GDM1 (cell line): ENCODE measurements at regions not wholly inside any gene's neighbourhood (a gene's known extent, or its start where the extent isn't known, plus 50 kb on each side); places are given as distances from the start of the nearest gene placed in this dataset.
"Not testable (repeated sequence)": the region's sequence is repeated elsewhere in the genome, so short reads cannot be mapped to it uniquely, and the experiment has no call there.

ENCODE experiments used
- DNase-seq: peaks from one replicate; lab custom pipeline; 2025; lab: John Stamatoyannopoulos, UW

DNA sequence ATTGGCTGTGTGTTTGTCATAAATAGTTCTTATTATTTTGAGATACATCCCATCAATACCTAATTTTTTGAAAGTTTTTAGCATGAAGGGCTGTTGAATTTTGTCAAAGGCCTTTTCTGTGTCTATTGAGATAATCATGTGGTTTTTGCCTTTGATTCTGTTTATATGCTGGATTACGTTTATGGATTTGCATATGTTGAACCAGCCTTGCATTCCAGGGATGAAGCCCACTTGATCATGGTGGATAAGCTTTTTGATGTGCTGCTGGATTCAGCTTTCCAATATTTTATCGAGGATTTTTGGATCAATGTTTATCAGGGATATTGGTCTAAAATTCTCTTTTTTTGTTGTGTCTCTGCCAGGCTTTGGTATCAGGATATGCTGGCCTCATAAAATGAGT, 82.4 kb upstream of the B3GAT1 start:
- not testable (repeated sequence) for DNase-seq

DNA sequence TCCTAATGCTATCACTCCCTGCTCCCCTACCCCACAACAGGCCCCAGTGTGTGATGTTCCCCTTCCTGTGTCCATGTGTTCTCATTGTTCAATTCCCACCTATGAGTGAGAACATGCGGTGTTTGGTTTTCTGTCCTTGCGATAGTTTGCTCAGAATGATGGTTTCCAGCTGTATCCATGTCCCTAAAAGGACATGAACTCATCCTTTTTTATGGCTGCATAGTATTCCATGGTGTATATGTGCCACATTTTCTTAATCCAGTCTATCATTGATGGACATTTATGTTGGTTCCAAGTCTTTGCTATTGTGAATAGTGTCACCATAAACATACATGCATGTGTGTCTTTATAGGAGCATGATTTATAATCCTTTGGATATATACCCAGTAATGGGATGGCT, 80.4 kb upstream of the B3GAT1 start:
- DNase-seq = not testable (repeated sequence)

DNA sequence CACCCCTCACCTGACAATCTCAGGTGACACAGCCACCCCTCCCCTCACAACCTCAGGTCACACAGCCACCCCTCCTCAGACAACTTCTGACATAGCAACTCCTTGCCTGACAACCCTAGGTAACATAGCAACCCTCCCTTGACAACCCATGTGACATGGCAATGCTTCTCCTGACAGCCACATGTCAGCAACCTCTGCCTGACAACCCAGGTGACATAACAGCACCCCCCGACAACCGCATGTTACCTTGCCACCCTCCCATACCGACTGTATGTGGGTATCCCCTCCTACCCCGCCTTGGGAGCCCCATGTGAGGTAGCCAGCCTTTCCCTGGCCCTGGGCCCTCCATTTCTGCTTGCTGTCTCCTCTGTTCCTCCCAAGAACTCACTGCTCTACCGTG, 77.7 kb upstream of the B3GAT1 start:
- DNase-seq = no peak

DNA sequence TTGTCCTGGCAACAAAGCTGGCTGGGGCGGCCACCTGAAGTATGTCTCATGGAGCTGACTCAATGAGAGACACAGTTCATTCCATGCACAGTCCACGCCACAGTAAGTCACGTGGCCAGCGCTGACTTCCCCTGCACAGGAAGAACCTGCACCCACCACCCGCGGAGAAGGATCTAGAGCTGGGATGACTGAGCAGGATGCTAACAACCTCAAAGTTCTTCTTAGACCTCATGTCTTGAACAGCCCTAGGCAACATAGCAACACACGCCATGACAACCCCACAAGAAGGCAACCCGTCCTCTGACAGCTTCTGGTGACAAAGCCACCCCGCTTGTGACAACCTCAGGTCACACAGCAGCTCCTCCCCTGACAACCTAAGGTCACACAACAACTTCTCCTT, 76.9 kb upstream of the B3GAT1 start:
- DNase-seq = no peak

DNA sequence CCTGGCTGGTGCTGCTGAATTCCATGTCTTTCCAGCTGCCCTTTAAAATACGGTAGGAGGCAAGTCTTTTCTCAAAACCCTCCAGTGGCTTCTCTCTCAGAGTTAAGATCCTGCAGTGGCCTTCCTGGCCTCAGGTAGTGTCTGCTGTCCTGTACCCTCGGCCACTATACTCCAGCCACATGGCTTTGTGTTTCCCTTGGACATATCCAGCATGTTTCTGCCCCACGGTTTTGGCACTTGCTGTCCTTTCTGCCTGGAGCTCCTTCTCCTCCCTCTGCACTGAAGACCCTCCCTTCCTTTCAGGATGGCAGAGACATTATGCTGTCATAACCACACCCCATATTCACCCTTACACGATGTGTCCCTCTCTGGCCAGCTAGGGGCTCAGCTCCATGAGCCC, 76.5 kb upstream of the B3GAT1 start:
- no peak for DNase-seq

DNA sequence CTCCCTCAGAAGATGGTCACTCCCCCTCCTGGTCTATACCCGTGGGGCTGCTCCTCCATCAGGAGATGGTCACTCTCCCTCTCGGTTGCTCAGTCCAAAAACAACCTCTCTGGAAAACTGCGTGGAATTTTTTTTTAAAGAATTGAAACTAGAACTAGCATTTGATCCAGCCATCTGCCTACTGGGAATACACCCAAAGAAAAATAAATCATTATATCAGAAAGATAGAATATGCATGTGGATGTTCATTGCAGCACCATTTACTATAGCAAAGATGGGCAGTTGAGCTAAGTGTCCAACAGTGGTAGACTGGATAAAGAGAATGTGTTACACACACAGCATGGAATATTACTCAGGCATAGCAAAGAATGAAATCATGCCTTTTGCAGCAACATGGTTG, 75.7 kb upstream of the B3GAT1 start:
- no peak for DNase-seq

DNA sequence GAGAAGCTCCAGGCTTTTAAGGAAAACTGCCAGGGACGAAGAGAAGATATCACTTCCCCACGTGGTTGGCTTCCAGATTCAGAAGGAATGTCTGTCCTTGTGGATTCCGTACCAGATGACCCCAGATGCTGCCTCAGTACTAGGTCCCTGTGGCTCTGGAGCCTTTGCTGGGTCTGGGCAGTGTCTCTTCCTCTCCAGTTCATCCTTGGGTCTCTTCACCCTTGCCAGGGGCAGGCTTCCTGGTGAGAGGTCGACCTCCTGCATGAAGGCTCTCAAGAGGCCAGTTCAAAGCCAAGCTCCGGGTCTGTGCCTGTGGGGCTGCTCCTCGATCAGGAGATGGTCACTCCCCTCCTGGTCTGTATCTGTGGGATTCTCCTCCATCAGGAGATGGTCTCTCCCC, 74.7 kb upstream of the B3GAT1 start:
- no peak for DNase-seq

DNA sequence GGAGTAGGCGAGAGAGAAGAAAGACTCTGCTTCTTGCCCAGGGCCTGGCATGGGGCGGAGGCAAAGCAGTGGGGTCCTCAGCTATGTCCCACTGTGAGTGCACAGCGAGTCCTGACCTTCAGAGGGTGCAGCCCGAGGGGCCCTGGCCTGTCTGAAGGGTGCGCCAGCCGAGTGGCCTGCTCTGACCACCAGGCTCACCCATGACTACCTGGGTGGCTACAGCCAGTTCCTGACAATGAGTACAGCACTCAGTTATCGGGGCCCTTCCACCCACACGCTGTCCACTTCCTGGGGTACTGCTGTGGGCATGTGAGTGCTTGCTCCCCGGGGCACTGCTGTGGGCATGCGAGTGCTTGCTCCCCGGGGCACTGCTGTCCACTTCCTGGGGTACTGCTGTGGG, 74.1 kb upstream of the B3GAT1 start:
- no peak for DNase-seq

DNA sequence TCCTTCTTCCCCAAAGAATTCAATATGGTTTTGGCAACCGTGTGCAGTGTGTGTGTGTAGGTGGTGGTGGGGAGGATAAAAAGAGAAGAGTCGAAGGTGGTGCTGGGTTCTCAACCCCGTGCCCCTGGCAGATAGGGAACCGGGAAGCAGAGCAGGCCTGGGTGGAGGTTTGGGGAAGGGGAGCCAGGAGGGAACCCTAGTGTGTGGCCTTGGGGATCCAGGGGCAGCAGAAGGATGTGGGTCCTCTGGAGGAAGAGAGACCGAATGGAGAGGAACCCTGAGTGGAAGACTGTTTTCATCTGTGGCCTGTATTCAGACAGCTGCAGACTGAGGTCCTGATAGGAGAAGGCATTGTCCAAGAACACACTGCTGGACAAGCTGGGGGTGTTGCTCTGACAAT, 73.3 kb upstream of the B3GAT1 start:
- DNase-seq = no peak

DNA sequence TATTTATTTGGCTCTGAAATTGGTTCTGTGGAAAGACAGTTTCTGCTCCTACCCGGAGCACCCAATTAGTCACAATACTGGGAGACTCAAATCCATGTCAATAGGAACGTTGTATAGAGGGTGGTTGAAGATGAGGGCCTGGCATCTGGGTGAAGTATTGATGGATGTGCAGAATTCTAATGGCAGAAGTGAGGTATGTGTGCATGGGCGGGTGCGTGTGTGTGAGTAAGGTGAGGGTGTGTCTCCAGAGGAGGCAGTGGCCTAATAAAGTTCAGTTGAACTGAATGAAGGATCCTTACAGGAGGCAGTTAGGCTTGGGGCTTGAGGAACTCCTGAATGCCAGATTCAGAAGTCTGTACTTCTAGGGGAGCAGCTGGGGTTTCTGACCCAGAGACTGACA, 71.8 kb upstream of the B3GAT1 start:
- no peak for DNase-seq

DNA sequence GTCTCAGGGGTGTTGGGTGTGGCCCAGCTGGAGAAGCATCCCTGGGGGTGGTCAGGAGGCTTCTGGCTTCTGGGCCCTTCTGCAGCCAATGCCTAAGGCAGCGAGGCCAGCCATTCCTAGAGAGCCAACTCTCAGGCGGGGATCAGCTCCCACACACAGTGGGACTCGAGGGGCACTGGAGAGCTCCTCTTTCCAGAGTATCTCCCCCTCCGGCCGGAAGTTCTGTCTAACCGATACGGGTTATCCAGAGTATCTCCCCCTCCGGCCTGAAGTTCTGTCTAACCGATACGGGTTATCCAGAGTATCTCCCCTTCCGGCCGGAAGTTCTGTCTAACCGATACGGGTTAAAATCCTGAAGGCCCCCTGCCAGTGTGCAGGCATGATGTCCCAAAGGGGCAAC, 71.2 kb upstream of the B3GAT1 start:
- DNase-seq = no peak

DNA sequence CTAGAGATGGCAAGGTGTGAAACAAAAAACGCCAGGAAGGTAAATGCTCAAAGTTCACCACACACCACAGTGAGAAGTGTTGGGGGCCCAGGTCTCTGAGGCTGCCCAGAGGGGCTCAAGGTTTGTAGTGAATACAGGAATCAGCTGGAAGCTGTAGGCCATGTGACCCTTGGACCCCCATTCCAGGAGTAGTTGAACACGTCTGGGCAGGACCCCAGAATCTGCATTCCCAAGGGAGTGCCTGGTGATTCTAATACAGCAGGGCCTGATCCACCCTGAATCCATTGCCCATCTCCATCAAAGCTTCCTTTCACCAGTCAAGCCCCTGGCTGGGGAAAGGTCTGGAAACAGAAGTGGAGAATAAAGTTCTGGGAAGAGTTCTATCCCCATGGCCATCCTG, 70.8 kb upstream of the B3GAT1 start:
- DNase-seq = no peak

DNA sequence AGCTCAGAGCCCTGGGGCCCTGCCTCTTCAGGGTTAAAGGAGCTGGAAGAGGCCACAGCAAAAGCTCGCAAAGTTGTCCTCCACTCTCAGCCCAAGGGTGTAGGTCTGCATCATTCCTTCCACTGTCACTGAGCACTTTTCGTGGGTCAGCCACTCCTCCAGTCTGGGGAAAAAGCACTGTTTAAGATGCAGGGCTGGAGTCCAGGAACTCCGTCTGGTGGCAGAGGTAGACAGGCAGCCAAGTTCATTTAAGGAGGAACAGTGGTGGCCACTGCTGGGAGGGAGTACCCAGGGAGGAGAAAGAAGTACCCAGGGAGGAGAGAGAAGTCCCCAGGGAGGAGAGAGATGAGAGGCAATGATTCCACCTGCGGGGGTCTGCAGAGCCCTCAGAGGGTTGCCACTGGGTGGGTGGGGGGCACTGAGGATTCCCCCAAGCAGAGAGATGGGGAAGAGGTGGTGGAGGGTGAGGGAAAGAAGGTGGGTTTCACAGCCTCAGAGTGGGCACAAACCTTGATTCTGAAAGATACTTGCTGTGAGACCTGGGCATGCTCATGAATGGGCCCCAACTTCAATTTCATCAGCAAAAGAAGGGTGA, 70.0 kb upstream of the B3GAT1 start:
- DNase-seq = no peak

DNA sequence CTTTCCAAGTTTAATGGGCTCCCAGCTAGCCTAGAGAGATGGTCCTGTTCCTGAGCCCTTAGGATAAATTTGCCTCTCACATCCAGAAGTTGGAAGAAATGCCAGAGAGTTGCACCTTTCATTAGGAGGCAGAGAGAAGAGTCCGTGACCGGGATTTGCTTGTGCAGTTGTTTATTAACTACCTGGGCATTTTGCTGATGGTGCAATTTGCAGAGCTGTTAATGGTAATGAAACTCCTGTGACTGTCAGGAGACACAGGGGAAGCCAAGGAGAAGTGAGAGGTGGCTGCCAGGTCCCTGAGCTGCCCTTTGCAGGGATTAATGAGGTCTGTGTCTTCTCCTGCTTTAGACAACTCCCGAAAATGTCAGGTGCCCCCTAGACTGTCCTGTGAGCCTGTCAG, 69.1 kb upstream of the B3GAT1 start:
- no peak for DNase-seq

DNA sequence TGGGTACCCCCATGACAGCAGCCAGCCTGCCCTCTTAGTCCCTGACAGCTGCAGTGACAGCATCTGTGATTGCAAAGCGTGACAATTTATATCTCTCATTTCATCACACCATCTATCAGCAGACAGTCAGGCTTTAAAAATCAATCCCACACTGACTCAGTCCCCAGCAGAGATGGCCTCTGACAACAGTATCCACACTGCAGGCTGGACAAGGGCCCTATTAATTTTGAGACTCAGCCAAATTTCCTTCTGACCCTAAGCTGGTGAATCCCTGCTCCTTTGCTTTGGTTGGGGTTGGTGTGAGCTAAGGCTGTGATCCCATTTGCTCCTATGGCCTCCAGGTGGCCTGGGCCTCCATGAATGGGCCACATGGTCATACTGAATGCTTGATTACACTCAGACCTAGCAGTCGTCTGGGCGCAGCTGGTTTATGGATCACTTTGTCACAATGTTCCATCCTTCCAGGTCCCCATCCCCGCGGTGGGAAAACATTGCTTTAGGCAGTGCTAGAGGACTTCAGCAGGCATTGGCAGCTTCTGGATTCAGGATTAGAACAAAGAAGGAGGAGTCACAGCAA, 68.2 kb upstream of the B3GAT1 start:
- DNase-seq = no peak

DNA sequence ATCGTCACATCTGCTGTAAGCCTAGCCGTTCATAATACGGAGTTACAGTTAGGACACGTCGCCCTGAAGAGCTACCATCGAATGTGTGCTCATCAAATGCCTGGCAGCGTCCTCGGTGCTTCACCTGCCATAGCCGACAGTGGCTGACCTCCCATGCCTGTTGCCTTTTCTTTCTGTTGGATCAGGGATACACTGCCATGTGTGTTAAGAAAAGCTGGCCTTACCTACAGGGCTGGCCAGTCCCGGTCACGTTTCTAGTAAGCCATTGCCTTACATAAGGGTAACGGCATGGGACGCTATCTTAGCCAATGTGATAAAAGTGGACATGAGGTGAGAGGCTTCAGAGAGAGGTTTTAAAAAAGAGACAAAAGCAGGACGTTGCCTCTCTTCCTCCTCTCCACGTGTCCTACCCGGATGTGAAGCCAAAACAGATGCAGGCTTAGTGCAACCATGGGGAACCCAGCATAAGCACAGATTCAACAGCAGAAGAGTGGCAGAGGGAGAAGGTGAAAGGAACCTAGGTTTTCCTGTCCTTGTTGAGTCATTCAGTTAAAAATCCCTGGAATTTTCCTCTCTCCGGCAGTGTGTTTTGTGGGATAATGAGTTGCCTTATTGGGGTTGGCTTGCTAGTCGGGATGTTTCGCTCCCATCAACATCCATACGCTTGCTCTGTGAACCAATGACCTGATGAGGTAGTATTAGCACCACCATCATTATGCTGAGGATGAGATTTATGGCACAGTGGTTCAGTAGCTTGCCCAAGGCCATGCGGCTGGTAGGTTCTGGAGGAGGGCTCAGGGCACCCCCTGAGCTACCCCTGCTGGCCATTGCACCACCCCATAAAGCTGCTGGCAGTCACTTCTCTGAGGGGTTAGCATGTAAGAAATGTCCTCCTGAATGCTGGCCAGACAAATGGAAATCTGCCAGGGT, 67.4 kb upstream of the B3GAT1 start:
- DNase-seq = no peak

DNA sequence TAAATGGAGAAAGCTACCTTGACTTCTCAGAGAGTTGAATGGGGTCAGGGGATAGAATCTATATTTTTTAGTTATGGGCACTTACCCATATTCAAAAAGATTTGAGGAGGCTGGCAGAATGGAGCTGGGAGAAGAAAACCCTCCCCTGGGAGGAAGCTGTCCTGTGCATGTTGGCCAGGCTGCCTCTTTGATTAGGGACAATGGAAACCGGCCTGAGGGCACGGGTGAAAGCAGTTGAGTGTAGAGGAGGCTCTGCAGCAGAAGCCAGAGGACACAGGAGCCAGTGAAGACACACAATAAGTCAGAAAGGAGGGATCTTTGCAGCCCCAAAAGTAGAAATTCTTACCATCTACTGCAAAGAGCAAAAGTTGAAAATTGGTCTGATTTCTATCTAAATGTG, 66.6 kb upstream of the B3GAT1 start:
- DNase-seq = no peak

DNA sequence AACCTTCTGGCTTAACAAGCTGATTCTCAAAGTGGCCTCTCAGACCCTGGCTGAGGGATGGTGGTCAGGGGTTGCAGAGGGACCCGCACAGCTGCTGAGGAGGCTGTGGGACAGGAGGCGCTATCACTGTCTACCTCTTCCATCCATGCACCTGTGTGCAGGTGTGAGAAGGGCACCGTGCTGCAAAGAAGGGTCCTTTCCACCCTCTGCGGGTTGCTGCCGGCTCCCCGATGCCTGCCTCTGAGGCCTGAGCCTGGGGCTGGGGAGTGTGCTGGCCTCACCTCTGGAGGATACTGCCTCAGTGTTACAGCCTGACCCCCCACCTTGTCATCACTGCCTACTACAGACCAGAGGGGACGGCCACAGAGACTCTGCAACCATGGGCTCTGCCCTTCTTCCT, 66.1 kb upstream of the B3GAT1 start:
- no peak for DNase-seq

DNA sequence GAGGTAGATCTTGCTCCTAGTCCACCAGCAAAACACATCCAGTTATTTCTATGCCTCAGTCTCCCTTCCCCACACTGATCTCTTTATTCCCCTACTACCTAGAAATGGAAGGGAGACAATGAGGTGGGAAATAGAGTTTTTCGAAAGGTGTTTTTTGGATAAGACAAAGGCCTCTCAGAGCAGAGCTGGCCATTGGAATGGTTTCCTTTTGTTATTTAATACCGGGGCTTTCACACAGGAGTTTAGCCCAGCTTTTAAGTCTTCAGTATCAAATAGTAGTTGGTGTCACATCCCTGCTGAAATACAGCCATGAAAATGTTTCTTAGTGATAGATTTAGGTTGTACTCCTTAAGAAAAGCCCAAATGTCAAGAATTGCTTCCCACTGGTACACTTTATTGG, 65.4 kb upstream of the B3GAT1 start:
- DNase-seq = no peak

DNA sequence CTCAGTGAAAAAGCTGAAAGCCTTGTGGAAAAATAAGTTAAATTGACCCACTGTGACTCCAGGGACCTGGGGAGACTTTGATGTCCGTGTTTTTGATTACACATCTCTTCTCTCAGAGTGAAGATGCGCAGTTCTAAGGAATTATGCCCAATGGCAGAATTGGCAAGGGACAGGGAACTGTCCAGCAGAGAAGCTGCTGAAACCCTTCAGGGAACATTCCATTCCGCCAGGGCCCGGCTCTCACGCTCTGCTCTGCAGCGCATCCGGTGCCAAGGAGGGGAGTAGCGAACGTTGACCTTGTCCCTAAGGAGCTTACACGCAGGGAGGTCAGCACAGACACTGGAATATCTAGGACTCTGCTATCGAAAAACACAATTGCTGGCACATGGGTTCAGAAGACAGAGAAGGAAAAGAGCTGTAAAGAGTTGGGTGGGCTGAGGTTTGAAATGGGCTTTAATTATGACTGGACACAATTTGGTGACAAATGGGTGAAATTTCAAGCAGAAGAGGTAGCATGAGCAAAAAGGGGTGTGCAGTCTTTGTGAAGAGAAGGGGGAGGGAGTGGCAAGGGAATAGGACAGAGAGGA, 64.5 kb upstream of the B3GAT1 start:
- no peak for DNase-seq

DNA sequence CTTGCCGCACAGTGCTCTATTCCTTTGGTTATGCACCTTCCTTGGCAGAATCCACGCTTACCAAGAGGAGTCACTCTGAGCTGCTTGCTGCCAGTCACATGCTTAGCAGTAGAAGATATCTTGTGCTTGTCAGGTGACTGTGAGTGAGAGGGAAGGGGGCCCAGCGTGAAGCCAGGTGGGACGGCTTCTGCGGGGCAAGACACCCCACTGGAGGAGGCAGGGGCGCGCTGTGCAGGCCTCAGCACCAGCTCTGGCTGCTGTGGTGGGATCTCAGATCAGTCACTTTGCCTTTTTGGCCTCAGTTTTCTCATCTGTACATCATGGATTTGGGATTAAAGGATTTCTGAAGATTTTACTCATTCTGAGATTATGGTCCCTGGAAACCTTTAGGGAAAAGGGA, 63.9 kb upstream of the B3GAT1 start:
- DNase-seq = no peak

DNA sequence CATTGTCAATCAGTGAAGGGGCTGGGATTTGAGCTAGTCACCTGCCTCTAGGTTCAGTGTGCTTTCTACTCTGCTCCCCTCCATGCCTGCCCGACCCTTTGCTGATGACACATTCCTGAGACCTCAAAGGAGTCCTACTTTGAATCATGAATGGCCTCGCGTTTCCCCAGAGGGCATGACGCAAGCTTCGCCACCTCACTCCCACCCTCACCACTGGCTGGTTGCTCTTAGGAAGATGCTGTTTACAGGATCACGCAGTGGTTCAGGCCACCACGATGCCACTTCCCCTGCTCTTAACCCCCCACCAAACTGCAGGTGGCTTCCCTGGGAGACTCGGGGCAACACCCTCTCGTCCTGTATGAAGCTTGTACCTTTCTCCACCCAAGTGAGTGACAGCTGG, 62.9 kb upstream of the B3GAT1 start:
- no peak for DNase-seq
